ENCODE measurements at regions not wholly inside any gene's neighbourhood (a gene's known extent, or its start where the extent isn't known, plus 50 kb on each side); places are given as distances from the start of the nearest gene placed in this dataset.

DNA sequence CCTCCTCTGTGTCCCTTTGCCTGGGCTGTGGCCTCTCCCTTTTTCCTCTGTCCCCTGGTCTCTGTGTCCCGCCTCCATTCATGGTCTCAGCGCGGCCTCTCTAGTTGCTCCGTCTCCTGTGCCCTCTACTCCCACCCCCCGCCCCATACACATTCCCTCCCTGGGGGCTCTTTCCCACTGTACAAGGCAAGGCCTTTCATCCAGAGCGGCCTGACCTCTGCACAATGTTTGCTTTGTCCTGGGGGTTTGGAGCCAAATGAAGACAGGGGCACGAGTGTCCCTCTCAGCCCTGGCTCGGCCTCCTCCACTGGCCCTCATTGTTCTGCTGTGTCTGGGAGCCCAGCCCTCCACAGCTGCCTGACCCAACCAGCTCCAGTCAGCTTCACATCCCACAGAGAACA is 678.6 kb downstream of the BCL11B start:
- H3K18ac ChIP-seq (ENCODE audit: low read length) = peak overlapping the region; percentile 59
- H3K4me2 ChIP-seq (ENCODE audit: insufficient read depth, low read length, poor library complexity, severe bottlenecking) = peak overlapping the region; percentile 32
- H3K27ac ChIP-seq (replicated peaks; ENCODE audit: low read length) = peak overlapping the region; percentile 58
- H3K36me3 ChIP-seq (replicated peaks in 1 of 2; ENCODE audit: control insufficient read depth in 2 of 2, insufficient read depth in 2 of 2, low read length in 2 of 2) = no peaks in the 10 kb centered on the region
- no peak overlapping the region for H3K14ac ChIP-seq (ENCODE audit: low read length)
- H2BK12ac ChIP-seq (ENCODE audit: low read length) = no peak overlapping the region
- peak overlapping the region; percentile 98 for H2BK5ac ChIP-seq (ENCODE audit: low read length)
- H3K4me1 ChIP-seq (ENCODE audit: control insufficient read depth in 2 of 2, insufficient read depth in 1 of 2, low read depth in 1 of 2, low read length in 2 of 2) = peaks cover 0 to 14% of the 10 kb centered on the region in 2 donors
- peaks cover 0 to 2% of the 10 kb centered on the region in 2 donors for H3K9me3 ChIP-seq (replicated peaks in 1 of 2; ENCODE audit: control insufficient read depth in 2 of 2, insufficient read depth in 1 of 2, low read depth in 1 of 2, low read length in 2 of 2)
- H2AFZ ChIP-seq (ENCODE audit: low read length) = peak overlapping the region; percentile 59
- H2BK15ac ChIP-seq (ENCODE audit: low read length) = no peak overlapping the region
- peak overlapping the region; percentile 29 for H4K8ac ChIP-seq (ENCODE audit: low read depth, low read length)
- H3K9ac ChIP-seq (ENCODE audit: low read depth, low read length, poor library complexity) = no peak overlapping the region
- H4K91ac ChIP-seq (ENCODE audit: low read depth, low read length, poor library complexity) = no peak overlapping the region
- H3K23ac ChIP-seq (ENCODE audit: low read depth, low read length, poor library complexity) = no peak overlapping the region
- no CpG with 5 or more reads among the region's 8 CpGs for WGBS, 2 donors (ENCODE audit: extremely low coverage in 2 of 2, insufficient read length in 2 of 2, insufficient replicate concordance in 1 of 2)
- H3K27me3 ChIP-seq (ENCODE audit: control insufficient read depth in 3 of 3, insufficient read depth in 3 of 3, low read depth in 1 of 3, low read length in 3 of 3) = no peaks in the 10 kb centered on the region
- no peaks in the 10 kb centered on the region for H3K79me1 ChIP-seq (ENCODE audit: low read depth, low read length)
- H3K4ac ChIP-seq (ENCODE audit: low read length) = no peak overlapping the region
- H3K4me3 ChIP-seq (ENCODE audit: low read length in 2 of 2) = no peak overlapping the region
- no peak overlapping the region for H2AK5ac ChIP-seq (ENCODE audit: low read depth, low read length)
- no peak overlapping the region for H2BK120ac ChIP-seq (ENCODE audit: low read depth, low read length)
- DNase-seq (ENCODE audit: low spot score) = peak; percentile 75

DNA sequence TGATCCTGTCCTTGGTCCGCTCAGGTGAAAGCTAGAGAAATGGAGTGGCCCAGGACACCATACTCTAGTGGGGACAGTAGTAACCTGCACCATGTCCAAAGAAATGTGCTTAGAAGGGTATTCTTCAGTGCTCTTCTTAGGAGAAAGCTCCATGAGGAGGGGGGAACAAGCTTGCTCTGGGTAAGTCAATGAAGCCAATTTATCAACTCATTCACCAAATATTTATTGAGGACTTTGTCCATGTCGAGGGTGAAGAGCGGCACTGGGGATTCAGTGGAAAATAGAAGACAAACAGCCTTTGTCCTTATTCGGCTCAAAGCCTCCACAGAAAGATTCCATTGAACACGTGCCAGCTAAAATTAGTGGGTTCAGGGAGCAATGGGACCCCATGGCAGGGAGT is 677.8 kb downstream of the BCL11B start:
- Histone ChIP-seq H3K4me2 (ENCODE audit: insufficient read depth, low read length, poor library complexity, severe bottlenecking) (no peak overlapping the region), H2BK12ac (ENCODE audit: low read length) (no peak overlapping the region), H2BK5ac (ENCODE audit: low read length) (no peak overlapping the region), H3K27ac (replicated peaks; ENCODE audit: low read length) (no peak overlapping the region), H3K27me3 (ENCODE audit: control insufficient read depth in 3 of 3, insufficient read depth in 3 of 3, low read depth in 1 of 3, low read length in 3 of 3) (no peaks in the 10 kb centered on the region), H3K18ac (ENCODE audit: low read length) (peak overlapping the region; percentile 20), H3K9ac (ENCODE audit: low read depth, low read length, poor library complexity) (no peak overlapping the region), H3K9me3 (replicated peaks in 1 of 2; ENCODE audit: control insufficient read depth in 2 of 2, insufficient read depth in 1 of 2, low read depth in 1 of 2, low read length in 2 of 2) (peaks cover 0 to 2% of the 10 kb centered on the region in 2 donors), H3K4ac (ENCODE audit: low read length) (no peak overlapping the region), H2AFZ (ENCODE audit: low read length) (no peak overlapping the region), H2AK5ac (ENCODE audit: low read depth, low read length) (no peak overlapping the region), H4K91ac (ENCODE audit: low read depth, low read length, poor library complexity) (no peak overlapping the region), H3K4me1 (ENCODE audit: control insufficient read depth in 2 of 2, insufficient read depth in 1 of 2, low read depth in 1 of 2, low read length in 2 of 2) (peaks cover 0 to 14% of the 10 kb centered on the region in 2 donors), H4K8ac (ENCODE audit: low read depth, low read length) (no peak overlapping the region), H2BK120ac (ENCODE audit: low read depth, low read length) (no peak overlapping the region), H2BK15ac (ENCODE audit: low read length) (no peak overlapping the region), H3K4me3 (ENCODE audit: low read length in 2 of 2) (no peak overlapping the region), H3K79me1 (ENCODE audit: low read depth, low read length) (no peaks in the 10 kb centered on the region), H3K23ac (ENCODE audit: low read depth, low read length, poor library complexity) (no peak overlapping the region), H3K36me3 (replicated peaks in 1 of 2; ENCODE audit: control insufficient read depth in 2 of 2, insufficient read depth in 2 of 2, low read length in 2 of 2) (no peaks in the 10 kb centered on the region), H3K14ac (ENCODE audit: low read length) (no peak overlapping the region)
- DNase-seq (ENCODE audit: low spot score) = no peak
- WGBS, 2 donors (ENCODE audit: extremely low coverage in 2 of 2, insufficient read length in 2 of 2, insufficient replicate concordance in 1 of 2) = no CpG with 5 or more reads among the region's 5 CpGs

DNA sequence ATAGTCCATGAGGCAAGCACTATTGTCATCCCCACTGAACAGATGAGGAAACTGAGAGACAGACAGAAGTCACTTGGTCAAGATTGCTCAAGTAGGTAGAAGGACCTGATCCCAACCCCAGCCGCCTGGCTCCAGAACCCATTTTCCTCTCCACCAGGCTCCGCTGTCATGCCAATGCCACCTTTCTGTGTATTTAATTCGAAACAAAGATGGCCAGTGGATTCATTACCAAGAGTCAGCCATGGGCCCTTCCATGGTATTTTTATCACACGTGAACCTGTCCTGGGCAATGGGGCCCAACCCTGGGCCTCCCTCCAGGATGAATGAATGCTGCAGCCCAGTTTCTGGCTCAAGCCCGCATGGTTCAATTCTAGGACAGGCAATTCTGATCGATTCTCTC is 673.4 kb downstream of the BCL11B start:
- Histone ChIP-seq H3K18ac (ENCODE audit: low read length) (peak overlapping the region; percentile 24), H3K27ac (replicated peaks; ENCODE audit: low read length) (no peak overlapping the region), H4K91ac (ENCODE audit: low read depth, low read length, poor library complexity) (no peak overlapping the region), H3K23ac (ENCODE audit: low read depth, low read length, poor library complexity) (no peak overlapping the region), H2BK12ac (ENCODE audit: low read length) (no peak overlapping the region), H3K4me2 (ENCODE audit: insufficient read depth, low read length, poor library complexity, severe bottlenecking) (no peak overlapping the region), H2BK15ac (ENCODE audit: low read length) (no peak overlapping the region), H3K36me3 (replicated peaks in 1 of 2; ENCODE audit: control insufficient read depth in 2 of 2, insufficient read depth in 2 of 2, low read length in 2 of 2) (no peaks in the 10 kb centered on the region), H3K79me1 (ENCODE audit: low read depth, low read length) (no peaks in the 10 kb centered on the region), H2AK5ac (ENCODE audit: low read depth, low read length) (no peak overlapping the region), H3K4me1 (ENCODE audit: control insufficient read depth in 2 of 2, insufficient read depth in 1 of 2, low read depth in 1 of 2, low read length in 2 of 2) (peaks cover 0 to 5% of the 10 kb centered on the region in 2 donors), H4K8ac (ENCODE audit: low read depth, low read length) (no peak overlapping the region), H2AFZ (ENCODE audit: low read length) (no peak overlapping the region), H3K14ac (ENCODE audit: low read length) (no peak overlapping the region), H2BK5ac (ENCODE audit: low read length) (no peak overlapping the region), H3K4ac (ENCODE audit: low read length) (no peak overlapping the region), H3K9me3 (replicated peaks in 1 of 2; ENCODE audit: control insufficient read depth in 2 of 2, insufficient read depth in 1 of 2, low read depth in 1 of 2, low read length in 2 of 2) (peaks cover 0 to 2% of the 10 kb centered on the region in 2 donors), H2BK120ac (ENCODE audit: low read depth, low read length) (no peak overlapping the region), H3K9ac (ENCODE audit: low read depth, low read length, poor library complexity) (no peak overlapping the region), H3K4me3 (ENCODE audit: low read length in 2 of 2) (no peak overlapping the region), H3K27me3 (ENCODE audit: control insufficient read depth in 3 of 3, insufficient read depth in 3 of 3, low read depth in 1 of 3, low read length in 3 of 3) (no peaks in the 10 kb centered on the region)
- WGBS, 2 donors (ENCODE audit: extremely low coverage in 2 of 2, insufficient read length in 2 of 2, insufficient replicate concordance in 1 of 2) = no CpG with 5 or more reads among the region's 6 CpGs
- no peak for DNase-seq (ENCODE audit: low spot score)

DNA sequence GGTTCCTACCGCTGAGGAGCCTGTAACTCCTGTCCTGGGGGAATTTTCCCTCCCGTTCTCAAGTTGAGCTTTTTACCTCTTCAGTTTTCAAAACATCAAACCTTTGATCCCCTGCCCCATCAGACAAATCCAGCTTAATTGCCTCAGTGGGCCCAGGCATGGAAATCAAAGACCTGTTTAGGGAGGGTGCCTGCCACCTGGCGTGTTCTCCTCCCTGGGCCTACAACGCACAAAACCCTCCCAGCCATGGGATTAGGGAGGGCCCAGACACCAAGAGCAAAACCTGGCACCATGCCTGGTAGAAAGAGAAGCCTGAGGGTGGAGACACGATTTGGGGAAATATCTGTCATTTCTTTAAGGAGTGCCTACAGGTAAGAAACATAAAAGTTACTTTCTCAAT is 672.9 kb downstream of the BCL11B start:
- no peak overlapping the region for H4K8ac ChIP-seq (ENCODE audit: low read depth, low read length)
- H3K9ac ChIP-seq (ENCODE audit: low read depth, low read length, poor library complexity) = no peak overlapping the region
- H3K18ac ChIP-seq (ENCODE audit: low read length) = peak overlapping the region; percentile 6
- no peak overlapping the region for H2BK120ac ChIP-seq (ENCODE audit: low read depth, low read length)
- H3K23ac ChIP-seq (ENCODE audit: low read depth, low read length, poor library complexity) = no peak overlapping the region
- H2AK5ac ChIP-seq (ENCODE audit: low read depth, low read length) = no peak overlapping the region
- H2BK5ac ChIP-seq (ENCODE audit: low read length) = no peak overlapping the region
- H3K4me1 ChIP-seq (ENCODE audit: control insufficient read depth in 2 of 2, insufficient read depth in 1 of 2, low read depth in 1 of 2, low read length in 2 of 2) = peaks cover 0 to under 1% of the 10 kb centered on the region in 2 donors
- no peak overlapping the region for H3K4me2 ChIP-seq (ENCODE audit: insufficient read depth, low read length, poor library complexity, severe bottlenecking)
- H3K27me3 ChIP-seq (ENCODE audit: control insufficient read depth in 3 of 3, insufficient read depth in 3 of 3, low read depth in 1 of 3, low read length in 3 of 3) = no peaks in the 10 kb centered on the region
- no peak overlapping the region for H3K27ac ChIP-seq (replicated peaks; ENCODE audit: low read length)
- no CpG with 5 or more reads among the region's 5 CpGs for WGBS, 2 donors (ENCODE audit: extremely low coverage in 2 of 2, insufficient read length in 2 of 2, insufficient replicate concordance in 1 of 2)
- H3K79me1 ChIP-seq (ENCODE audit: low read depth, low read length) = no peaks in the 10 kb centered on the region
- H2BK12ac ChIP-seq (ENCODE audit: low read length) = no peak overlapping the region
- no peak overlapping the region for H2BK15ac ChIP-seq (ENCODE audit: low read length)
- no peak overlapping the region for H3K4ac ChIP-seq (ENCODE audit: low read length)
- DNase-seq (ENCODE audit: low spot score) = no peak
- peaks cover 0 to 2% of the 10 kb centered on the region in 2 donors for H3K9me3 ChIP-seq (replicated peaks in 1 of 2; ENCODE audit: control insufficient read depth in 2 of 2, insufficient read depth in 1 of 2, low read depth in 1 of 2, low read length in 2 of 2)
- H3K36me3 ChIP-seq (replicated peaks in 1 of 2; ENCODE audit: control insufficient read depth in 2 of 2, insufficient read depth in 2 of 2, low read length in 2 of 2) = no peaks in the 10 kb centered on the region
- no peak overlapping the region for H2AFZ ChIP-seq (ENCODE audit: low read length)
- no peak overlapping the region for H3K14ac ChIP-seq (ENCODE audit: low read length)
- no peak overlapping the region for H3K4me3 ChIP-seq (ENCODE audit: low read length in 2 of 2)
- H4K91ac ChIP-seq (ENCODE audit: low read depth, low read length, poor library complexity) = no peak overlapping the region
